H1 (cell line): ENCODE measurements at regions not wholly inside any gene's neighbourhood (a gene's known extent, or its start where the extent isn't known, plus 50 kb on each side); places are given as distances from the start of the nearest gene placed in this dataset.

Experiments
- CTCF ChIA-PET: fragments of 300-600 bp; sonication (Branson Sonifier 250); formaldehyde crosslinking; loops from one replicate; lab custom pipeline; 2021; ENCODE audit not compliant: partially characterized antibody; lab: Charles Lee
- POLR2A ChIA-PET: fragments of 300-600 bp; sonication (Branson Sonifier 250); formaldehyde crosslinking; loops from one replicate; lab custom pipeline; 2021; ENCODE audit warnings: inconsistent platforms; ENCODE audit not compliant: partially characterized antibody; lab: Charles Lee
- DNase-seq, 2 experiments: peaks; one replicate each; pipeline versions ENCODE4 v3.0.0 to v3.0.0-alpha.2; 2010 to 2022; ENCODE audit warnings: low spot score in 2 of 2, low read depth in 1 of 2, mixed read lengths in 1 of 2
- FAIRE-seq: peaks from 2 replicates; lab custom pipeline; 2011; peaks lifted over from hg19 to GRCh38; lab: Jason Lieb, UNC
- H2AFZ ChIP-seq: 2 replicates; pipeline ENCODE4 v1.8.1; 2012; ENCODE audit warnings: low read length, inconsistent platforms
- H2AK5ac ChIP-seq: 2 replicates; pipeline ENCODE4 v1.6.1; 2013; ENCODE audit warnings: low read depth, low read length
- H2BK120ac ChIP-seq: replicated peaks from 2 replicates; pipeline ENCODE3; 2013; ENCODE audit warnings: low read depth, low read length, inconsistent platforms
- H2BK12ac ChIP-seq: 2 replicates; pipeline ENCODE4 v1.6.1; 2013; ENCODE audit warnings: low read depth, low read length
- H2BK15ac ChIP-seq: 2 replicates; pipeline ENCODE4 v1.6.1; 2013; ENCODE audit warnings: low read length
- H2BK20ac ChIP-seq: 2 replicates; pipeline ENCODE4 v1.6.1; 2013; ENCODE audit warnings: low read length
- H2BK5ac ChIP-seq: 2 replicates; pipeline ENCODE4 v1.6.1; 2013; ENCODE audit warnings: low read depth, low read length
- H3K14ac ChIP-seq: 2 replicates; pipeline ENCODE4 v1.6.1; 2013; ENCODE audit warnings: inconsistent platforms; ENCODE audit not compliant: insufficient read length
- H3K18ac ChIP-seq: 2 replicates; pipeline ENCODE4 v1.6.1; 2013; ENCODE audit warnings: low read length; ENCODE audit errors: extremely low read depth
- H3K23ac ChIP-seq: 2 replicates; pipeline ENCODE4 v1.6.1; 2013; ENCODE audit warnings: inconsistent platforms; ENCODE audit not compliant: insufficient read length
- H3K23me2 ChIP-seq: 2 replicates; pipeline ENCODE4 v1.6.1; 2013; ENCODE audit warnings: low read depth, low read length
- H3K27ac ChIP-seq: 2 replicates; pipeline ENCODE4 v1.6.1; 2011; ENCODE audit warnings: low read depth, low read length, inconsistent platforms
- H3K27me3 ChIP-seq, 4 experiments: replicated peaks in 1 of 4; 1 replicate in 1 of 4; 2 replicates in 3 of 4; pipeline versions ENCODE4 v1.6.1 to v1.8.1; 2011 to 2013; ENCODE audit warnings: low read length in 3 of 4, mild to moderate bottlenecking in 3 of 4, inconsistent platforms in 2 of 4, mixed read lengths in 2 of 4, moderate library complexity in 1 of 4; ENCODE audit not compliant: control insufficient read depth in 3 of 4, insufficient read depth in 3 of 4; ENCODE audit errors: extremely low read depth in 1 of 4
- H3K36me3 ChIP-seq, 4 experiments: 2 replicates each; pipeline versions ENCODE4 v1.6.1 to v1.8.1; 2011 to 2013; ENCODE audit warnings: mild to moderate bottlenecking in 4 of 4, low read length in 3 of 4, moderate library complexity in 2 of 4, control low read depth in 1 of 4, inconsistent platforms in 1 of 4; ENCODE audit not compliant: insufficient read depth in 4 of 4, control insufficient read depth in 2 of 4
- H3K4ac ChIP-seq: replicated peaks from 2 replicates; pipeline ENCODE3; 2013; ENCODE audit warnings: low read length, low read depth, mixed read lengths, inconsistent platforms; ENCODE audit not compliant: insufficient read length
- H3K4me1 ChIP-seq, 4 experiments: replicated peaks in 1 of 4; 1 replicate in 1 of 4; 2 replicates in 3 of 4; pipeline versions ENCODE4 v1.6.1 to v1.8.1; 2011 to 2013; ENCODE audit warnings: low read length in 3 of 4, inconsistent platforms in 2 of 4, mixed read lengths in 1 of 4; ENCODE audit not compliant: insufficient read depth in 4 of 4, control insufficient read depth in 3 of 4
- H3K4me2 ChIP-seq, 2 experiments: 2 replicates each; pipeline versions ENCODE4 v1.6.1 to v1.8.1; 2011 to 2013; ENCODE audit warnings: low read depth in 2 of 2, low read length in 2 of 2, control low read depth in 1 of 2, inconsistent platforms in 1 of 2, mild to moderate bottlenecking in 1 of 2; ENCODE audit not compliant: insufficient read depth in 1 of 2
- H3K4me3 ChIP-seq, 4 experiments: fragments of 200-600, 300-600 bp in 1 of 4; sonication (generic), shearing (Covaris generic), sonication (Bioruptor Twin) in 1 of 4; 2 replicates each; pipeline versions ENCODE4 v1.5.1 to v1.8.1; 2011 to 2016; ENCODE audit warnings: low read length in 4 of 4, low read depth in 3 of 4, control low read depth in 2 of 4, inconsistent platforms in 2 of 4, mild to moderate bottlenecking in 2 of 4, mixed read lengths in 1 of 4, moderate library complexity in 1 of 4; ENCODE audit not compliant: insufficient read depth in 2 of 4; ENCODE audit errors: extremely low read depth in 1 of 4
- H3K56ac ChIP-seq: replicated peaks from 2 replicates; pipeline ENCODE3; 2013; ENCODE audit warnings: low read depth, mild to moderate bottlenecking, mixed read lengths, low read length, inconsistent platforms; ENCODE audit not compliant: insufficient read length
- H3K79me1 ChIP-seq: 2 replicates; pipeline ENCODE4 v1.6.1; 2013; ENCODE audit warnings: low read depth, low read length, control low read depth
- H3K79me2 ChIP-seq, 2 experiments: 2 replicates each; pipeline versions ENCODE4 v1.6.1 to v1.8.1; 2012 to 2013; ENCODE audit warnings: low read length in 2 of 2, mild to moderate bottlenecking in 2 of 2, inconsistent platforms in 1 of 2; ENCODE audit not compliant: insufficient read depth in 2 of 2, control insufficient read depth in 1 of 2
- H3K9ac ChIP-seq, 4 experiments: replicated peaks in 1 of 4; 1 replicate in 1 of 4; 2 replicates in 3 of 4; pipeline versions ENCODE4 v1.6.1 to v1.8.1; 2011 to 2013; ENCODE audit warnings: low read depth in 3 of 4, low read length in 3 of 4, control low read depth in 2 of 4, mild to moderate bottlenecking in 2 of 4, moderate library complexity in 2 of 4, inconsistent platforms in 1 of 4; ENCODE audit errors: extremely low read depth in 1 of 4
- H3K9me3 ChIP-seq, 2 experiments: 2 replicates each; pipeline versions ENCODE4 v1.6.1 to v1.8.1; 2012 to 2013; ENCODE audit warnings: mild to moderate bottlenecking in 2 of 2, moderate library complexity in 2 of 2, control low read depth in 1 of 2, inconsistent platforms in 1 of 2, low read depth in 1 of 2, low read length in 1 of 2, mixed read lengths in 1 of 2; ENCODE audit not compliant: insufficient read depth in 2 of 2
- H4K20me1 ChIP-seq, 2 experiments: replicated peaks in 1 of 2; 2 replicates each; pipeline versions ENCODE3 to v1.8.1; 2011 to 2013; ENCODE audit warnings: inconsistent platforms in 2 of 2, low read length in 2 of 2, mild to moderate bottlenecking in 1 of 2; ENCODE audit not compliant: insufficient read depth in 2 of 2, control insufficient read depth in 1 of 2
- H4K5ac ChIP-seq: 2 replicates; pipeline ENCODE4 v1.6.1; 2013; ENCODE audit warnings: low read length, low read depth, mixed read lengths, inconsistent platforms; ENCODE audit not compliant: insufficient read length
- H4K8ac ChIP-seq: 2 replicates; pipeline ENCODE4 v1.8.0; 2013; ENCODE audit warnings: mild to moderate bottlenecking, moderate library complexity, low read length, inconsistent platforms; ENCODE audit not compliant: insufficient read depth; ENCODE audit errors: extremely low read depth
- H4K91ac ChIP-seq: replicated peaks from 2 replicates; pipeline ENCODE3; 2013; ENCODE audit warnings: low read length, mixed read lengths, inconsistent platforms; ENCODE audit not compliant: insufficient read length
- CHD2 ChIP-seq: IDR thresholded peaks from 2 replicates; pipeline ENCODE4 v1.6.1; 2012; ENCODE audit warnings: low read length, improper control_type of control experiment
- HDAC2 ChIP-seq, 2 experiments: fragments of 300-600 bp in 1 of 2; sonication (generic) in 1 of 2; IDR thresholded peaks; 2 replicates each; pipeline ENCODE4 v1.6.1; 2011 to 2012; ENCODE audit warnings: low read depth in 2 of 2, low read length in 2 of 2, mild to moderate bottlenecking in 2 of 2, moderate library complexity in 2 of 2, borderline replicate concordance in 1 of 2, inconsistent platforms in 1 of 2
- KDM5A ChIP-seq: fragments of 200-600 bp; IDR thresholded peaks from 2 replicates; pipeline ENCODE4 v1.7.1; 2012; ENCODE audit warnings: mild to moderate bottlenecking, low read length, inconsistent platforms, mixed read lengths
- MAFK ChIP-seq: IDR thresholded peaks from 2 replicates; pipeline ENCODE4 v1.6.1; 2012; ENCODE audit warnings: low read depth, mild to moderate bottlenecking, improper control_type of control experiment, low read length
- POLR2AphosphoS5 ChIP-seq: IDR thresholded peaks from 2 replicates; pipeline ENCODE4 v1.6.1; 2011; ENCODE audit warnings: low read depth, low read length
- SIRT6 ChIP-seq: IDR thresholded peaks from one replicate; pipeline ENCODE4 v1.7.1; 2012; ENCODE audit warnings: low read length, inconsistent platforms
- SP2 ChIP-seq: IDR thresholded peaks from 2 replicates; pipeline ENCODE4 v1.6.1; 2012; ENCODE audit warnings: mild to moderate bottlenecking, low read length, inconsistent platforms
- TCF12 ChIP-seq: IDR thresholded peaks from 2 replicates; pipeline ENCODE4 v1.6.1; 2011; ENCODE audit warnings: low read depth, mild to moderate bottlenecking, low read length
- WGBS, 2 experiments: shearing (Covaris generic) in 1 of 2; methylation state at CpG; one replicate each; pipeline versions ENCODE4 v1.1.6 to v1.1.7; 2013 to 2015; ENCODE audit warnings: low lambda C conversion rate in 2 of 2, mixed read lengths in 2 of 2, inconsistent platforms in 1 of 2, low coverage in 1 of 2, missing lambda C conversion rate in 1 of 2; ENCODE audit not compliant: insufficient replicate concordance in 2 of 2, insufficient coverage in 1 of 2, insufficient read length in 1 of 2; ENCODE audit errors: extremely low coverage in 1 of 2, missing lambda C conversion rate in 1 of 2; 5-methylcytosine and 5-hydroxymethylcytosine counted together
- TF ChIP-seq, protein P1 (sequence below): IDR thresholded peaks from 2 replicates; pipeline ENCODE4 v1.6.1; 2011; ENCODE audit warnings: low read length, improper control_type of control experiment
- TF ChIP-seq, protein P2 (sequence below): IDR thresholded peaks from 2 replicates; pipeline ENCODE4 v1.6.1; 2012; ENCODE audit warnings: low read length, inconsistent platforms
- TF ChIP-seq, protein P3 (sequence below): IDR thresholded peaks from 2 replicates; pipeline ENCODE4 v1.6.1; 2012; ENCODE audit warnings: inconsistent platforms

DNA sequence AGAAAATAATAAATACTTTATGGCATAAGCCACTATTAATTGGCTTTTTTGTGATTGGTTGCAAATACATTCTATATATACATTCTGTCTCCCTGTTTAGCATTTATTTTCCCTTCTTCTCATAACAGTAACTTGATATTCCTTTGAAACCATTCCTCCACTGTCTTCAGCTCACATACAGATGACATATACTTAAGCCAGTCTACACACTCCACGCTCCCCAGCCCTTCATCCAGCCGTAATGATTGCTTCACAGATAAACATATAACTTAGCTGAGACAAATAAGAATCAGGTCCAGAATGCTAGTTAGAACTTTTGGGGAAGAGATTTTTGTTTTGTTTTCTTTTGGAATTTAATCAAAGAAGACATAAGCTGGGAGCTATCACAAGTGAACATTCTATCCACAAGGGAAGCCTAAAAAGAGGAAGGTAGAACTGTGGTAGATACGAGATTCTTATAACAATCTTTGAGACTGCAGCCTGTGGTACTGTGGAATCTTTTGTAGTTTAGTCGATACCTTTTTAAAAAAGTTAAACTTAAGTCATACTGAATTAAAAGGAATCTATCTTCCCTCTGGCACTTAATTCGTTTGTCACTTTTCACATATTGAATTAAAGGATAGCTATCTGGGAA, 365.1 kb upstream of the PRR16 start:
- Histone ChIP-seq H2AK5ac (no peak overlapping the region), H3K4me1 (no peaks in the 10 kb centered on the region), H3K4me3 (no peak overlapping the region), H3K18ac (no peak overlapping the region), H3K36me3 (no peaks in the 10 kb centered on the region), H4K91ac (no peak overlapping the region), H3K79me2 (no peaks in the 10 kb centered on the region), H3K23ac (no peak overlapping the region), H3K4ac (no peak overlapping the region), H2AFZ (no peak overlapping the region), H2BK5ac (no peak overlapping the region), H2BK20ac (no peak overlapping the region), H3K27ac (no peak overlapping the region), H4K5ac (no peak overlapping the region), H2BK15ac (no peak overlapping the region), H2BK120ac (no peak overlapping the region), H3K27me3 (no peaks in the 10 kb centered on the region), H2BK12ac (no peak overlapping the region), H3K56ac (no peak overlapping the region), H3K14ac (no peak overlapping the region), H3K4me2 (no peak overlapping the region), H3K9me3 (no peaks in the 10 kb centered on the region), H3K23me2 (no peaks in the 10 kb centered on the region), H4K8ac (no peak overlapping the region), H4K20me1 (no peaks in the 10 kb centered on the region), H3K9ac (no peak overlapping the region), H3K79me1 (no peaks in the 10 kb centered on the region)
- DNase-seq (no peak), FAIRE-seq (no peak)
- 86% methylated on average over 5 of the region's 5 CpGs; no CpG with 5 or more reads in 1 of the 2 experiments for whole genome bisulfite sequencing, 2 experiments
- ChIA-PET POLR2A (no interaction called here), CTCF (no interaction called here)
- TF ChIP-seq, protein P1, sequence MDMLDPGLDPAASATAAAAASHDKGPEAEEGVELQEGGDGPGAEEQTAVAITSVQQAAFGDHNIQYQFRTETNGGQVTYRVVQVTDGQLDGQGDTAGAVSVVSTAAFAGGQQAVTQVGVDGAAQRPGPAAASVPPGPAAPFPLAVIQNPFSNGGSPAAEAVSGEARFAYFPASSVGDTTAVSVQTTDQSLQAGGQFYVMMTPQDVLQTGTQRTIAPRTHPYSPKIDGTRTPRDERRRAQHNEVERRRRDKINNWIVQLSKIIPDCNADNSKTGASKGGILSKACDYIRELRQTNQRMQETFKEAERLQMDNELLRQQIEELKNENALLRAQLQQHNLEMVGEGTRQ = no peak
- TF ChIP-seq, protein P2, sequence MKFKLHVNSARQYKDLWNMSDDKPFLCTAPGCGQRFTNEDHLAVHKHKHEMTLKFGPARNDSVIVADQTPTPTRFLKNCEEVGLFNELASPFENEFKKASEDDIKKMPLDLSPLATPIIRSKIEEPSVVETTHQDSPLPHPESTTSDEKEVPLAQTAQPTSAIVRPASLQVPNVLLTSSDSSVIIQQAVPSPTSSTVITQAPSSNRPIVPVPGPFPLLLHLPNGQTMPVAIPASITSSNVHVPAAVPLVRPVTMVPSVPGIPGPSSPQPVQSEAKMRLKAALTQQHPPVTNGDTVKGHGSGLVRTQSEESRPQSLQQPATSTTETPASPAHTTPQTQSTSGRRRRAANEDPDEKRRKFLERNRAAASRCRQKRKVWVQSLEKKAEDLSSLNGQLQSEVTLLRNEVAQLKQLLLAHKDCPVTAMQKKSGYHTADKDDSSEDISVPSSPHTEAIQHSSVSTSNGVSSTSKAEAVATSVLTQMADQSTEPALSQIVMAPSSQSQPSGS = no peak
- TF ChIP-seq SIRT6 (no peak), SP2 (no peak), MAFK (no peak), TCF12 (no peak), KDM5A (no peak), HDAC2 (IDR thresholded peaks at IDR 0.05; ENCODE audit: borderline replicate concordance in 1 of 2, low read depth in 2 of 2, low read length in 2 of 2) (no peak), CHD2 (no peak), POLR2AphosphoS5 (no peak)
- TF ChIP-seq, protein P3, sequence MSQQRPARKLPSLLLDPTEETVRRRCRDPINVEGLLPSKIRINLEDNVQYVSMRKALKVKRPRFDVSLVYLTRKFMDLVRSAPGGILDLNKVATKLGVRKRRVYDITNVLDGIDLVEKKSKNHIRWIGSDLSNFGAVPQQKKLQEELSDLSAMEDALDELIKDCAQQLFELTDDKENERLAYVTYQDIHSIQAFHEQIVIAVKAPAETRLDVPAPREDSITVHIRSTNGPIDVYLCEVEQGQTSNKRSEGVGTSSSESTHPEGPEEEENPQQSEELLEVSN = no peak
